Adipocyte (in vitro differentiated cells): ENCODE measurements at regions not wholly inside any gene's neighbourhood (a gene's known extent, or its start where the extent isn't known, plus 50 kb on each side); places are given as distances from the start of the nearest gene placed in this dataset.

ENCODE experiments used
- DNase-seq: peaks from one replicate; pipeline ENCODE4 v3.0.0-alpha.2; 2015; ENCODE audit warnings: low read depth
- H3K27me3 ChIP-seq: replicated peaks from 2 replicates; pipeline ENCODE4 v1.7.0; 2013; ENCODE audit warnings: mild to moderate bottlenecking, low read length, moderate library complexity; ENCODE audit not compliant: control insufficient read depth, insufficient read depth
- H3K36me3 ChIP-seq: 2 replicates; pipeline ENCODE4 v1.7.0; 2013; ENCODE audit warnings: low read length, mild to moderate bottlenecking, moderate library complexity; ENCODE audit not compliant: control insufficient read depth, insufficient read depth, severe bottlenecking
- H3K4me1 ChIP-seq: 2 replicates; pipeline ENCODE4 v1.7.0; 2013; ENCODE audit warnings: mild to moderate bottlenecking, low read length, moderate library complexity; ENCODE audit not compliant: control insufficient read depth, insufficient read depth
- H3K4me3 ChIP-seq: 2 replicates; pipeline ENCODE4 v1.7.0; 2013; ENCODE audit warnings: mild to moderate bottlenecking, low read length, moderate library complexity
- H3K9ac ChIP-seq: 2 replicates; pipeline ENCODE4 v1.7.0; 2013; ENCODE audit warnings: mild to moderate bottlenecking, low read length, moderate library complexity
- H3K9me3 ChIP-seq: 2 replicates; pipeline ENCODE4 v1.7.0; 2013; ENCODE audit warnings: mild to moderate bottlenecking, low read length, moderate library complexity; ENCODE audit not compliant: control insufficient read depth

DNA sequence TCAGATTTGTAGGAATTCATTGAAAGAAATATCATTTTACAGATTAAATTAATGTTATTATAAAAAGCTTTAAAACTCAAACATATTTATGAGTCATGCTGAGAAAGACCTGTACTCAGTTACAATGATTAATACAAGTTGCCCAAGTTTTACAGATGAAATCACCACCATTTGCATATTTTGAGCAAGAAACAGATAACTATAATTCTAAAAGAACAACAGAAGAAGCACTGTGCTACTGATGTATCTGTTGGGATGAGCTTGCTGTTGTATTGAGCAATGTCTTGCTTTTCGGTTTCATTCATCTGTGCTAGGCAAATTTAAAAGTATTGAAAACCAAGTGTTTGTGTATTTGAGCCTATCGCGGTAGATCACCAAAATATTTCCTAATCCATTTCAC is 1589.1 kb upstream of the ZEB2 start:
- H3K27me3 ChIP-seq = no peaks in the 10 kb centered on the region
- H3K9ac ChIP-seq = no peak overlapping the region
- peak; percentile 14 for DNase-seq
- no peak overlapping the region for H3K4me3 ChIP-seq
- H3K36me3 ChIP-seq = no peaks in the 10 kb centered on the region
- no peaks in the 10 kb centered on the region for H3K4me1 ChIP-seq
- no peaks in the 10 kb centered on the region for H3K9me3 ChIP-seq

GRCh38 chr2:146094185-146094584 is 1574.3 kb upstream of the ZEB2 start:
- H3K36me3 ChIP-seq = no peaks in the 10 kb centered on the region
- DNase-seq = no peak
- H3K4me3 ChIP-seq = no peak overlapping the region
- no peak overlapping the region for H3K9ac ChIP-seq
- no peaks in the 10 kb centered on the region for H3K27me3 ChIP-seq
- H3K9me3 ChIP-seq = peaks cover 23% of the 10 kb centered on the region
- no peaks in the 10 kb centered on the region for H3K4me1 ChIP-seq

DNA sequence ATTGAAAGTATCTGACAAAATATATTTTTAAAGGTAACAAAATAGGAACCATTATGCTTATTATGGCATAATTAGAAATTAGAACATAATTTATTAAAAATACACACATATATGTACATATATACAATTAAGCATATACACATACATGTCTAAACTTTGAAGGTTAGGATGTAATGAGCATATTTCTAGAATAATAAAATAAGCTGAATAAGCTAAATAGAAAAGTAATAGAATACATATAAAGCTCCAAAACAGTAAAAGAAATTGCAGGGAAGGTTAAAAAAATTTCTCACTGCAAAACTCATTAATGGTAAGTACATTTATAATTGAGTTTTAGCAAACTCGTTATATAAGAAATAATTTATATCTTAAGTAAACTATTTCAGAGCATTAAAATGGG is 1561.5 kb upstream of the ZEB2 start:
- DNase-seq = no peak
- no peaks in the 10 kb centered on the region for H3K36me3 ChIP-seq
- no peaks in the 10 kb centered on the region for H3K4me1 ChIP-seq
- H3K9me3 ChIP-seq = no peaks in the 10 kb centered on the region
- H3K9ac ChIP-seq = no peak overlapping the region
- H3K4me3 ChIP-seq = no peak overlapping the region
- no peaks in the 10 kb centered on the region for H3K27me3 ChIP-seq

GRCh38 chr2:146080925-146081324 is 1561.0 kb upstream of the ZEB2 start:
- no peak for DNase-seq
- Histone ChIP-seq H3K27me3 (no peaks in the 10 kb centered on the region), H3K9ac (no peak overlapping the region), H3K4me3 (no peak overlapping the region), H3K36me3 (no peaks in the 10 kb centered on the region), H3K9me3 (no peaks in the 10 kb centered on the region), H3K4me1 (no peaks in the 10 kb centered on the region)

GRCh38 chr2:146079216-146079615 is 1559.3 kb upstream of the ZEB2 start:
- Histone ChIP-seq H3K9ac (no peak overlapping the region), H3K4me3 (no peak overlapping the region), H3K9me3 (no peaks in the 10 kb centered on the region), H3K27me3 (no peaks in the 10 kb centered on the region), H3K36me3 (no peaks in the 10 kb centered on the region), H3K4me1 (no peaks in the 10 kb centered on the region)
- peak; percentile 1 for DNase-seq

DNA sequence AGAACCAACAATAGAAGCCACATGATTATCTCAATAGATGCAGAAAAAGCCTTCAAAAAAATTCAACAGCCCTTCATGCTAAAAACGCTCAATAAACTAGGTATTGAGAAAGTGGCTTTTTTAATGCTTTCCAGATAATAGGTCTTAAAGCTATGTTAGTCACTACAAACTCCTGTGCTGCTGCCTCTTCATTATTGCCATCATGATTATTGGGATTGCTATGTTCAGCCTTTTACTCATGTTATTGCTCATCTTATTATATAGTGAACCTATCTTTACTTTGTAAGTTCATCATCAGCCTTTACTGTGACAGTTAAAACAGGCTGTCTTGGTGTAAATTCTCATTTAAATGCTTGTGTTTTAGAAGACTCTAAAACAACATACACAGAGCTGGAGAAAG is 1557.2 kb upstream of the ZEB2 start:
- no peaks in the 10 kb centered on the region for H3K36me3 ChIP-seq
- no peaks in the 10 kb centered on the region for H3K4me1 ChIP-seq
- no peak overlapping the region for H3K4me3 ChIP-seq
- H3K9me3 ChIP-seq = no peaks in the 10 kb centered on the region
- peak; percentile 7 for DNase-seq
- H3K9ac ChIP-seq = no peak overlapping the region
- H3K27me3 ChIP-seq = no peaks in the 10 kb centered on the region

GRCh38 chr2:146068051-146068450 is 1548.1 kb upstream of the ZEB2 start:
- no peak for DNase-seq
- Histone ChIP-seq H3K4me1 (no peaks in the 10 kb centered on the region), H3K9me3 (peaks cover 26% of the 10 kb centered on the region), H3K9ac (no peak overlapping the region), H3K27me3 (no peaks in the 10 kb centered on the region), H3K36me3 (no peaks in the 10 kb centered on the region), H3K4me3 (no peak overlapping the region)

- Histone ChIP-seq H3K4me3 (no peak overlapping the region), H3K36me3 (no peaks in the 10 kb centered on the region), H3K27me3 (no peaks in the 10 kb centered on the region), H3K4me1 (no peaks in the 10 kb centered on the region), H3K9me3 (peaks cover 5% of the 10 kb centered on the region), H3K9ac (no peak overlapping the region)
- no peak for DNase-seq
Observed at GRCh38 chr2:146048141-146048540, 1528.2 kb upstream of the ZEB2 start.

- H3K4me1 ChIP-seq = no peaks in the 10 kb centered on the region
- DNase-seq = no peak
- no peak overlapping the region for H3K9ac ChIP-seq
- H3K4me3 ChIP-seq = no peak overlapping the region
- H3K9me3 ChIP-seq = no peaks in the 10 kb centered on the region
- no peaks in the 10 kb centered on the region for H3K36me3 ChIP-seq
- H3K27me3 ChIP-seq = no peaks in the 10 kb centered on the region
Observed at GRCh38 chr2:146041274-146041910, 1521.5 kb upstream of the ZEB2 start.

DNA sequence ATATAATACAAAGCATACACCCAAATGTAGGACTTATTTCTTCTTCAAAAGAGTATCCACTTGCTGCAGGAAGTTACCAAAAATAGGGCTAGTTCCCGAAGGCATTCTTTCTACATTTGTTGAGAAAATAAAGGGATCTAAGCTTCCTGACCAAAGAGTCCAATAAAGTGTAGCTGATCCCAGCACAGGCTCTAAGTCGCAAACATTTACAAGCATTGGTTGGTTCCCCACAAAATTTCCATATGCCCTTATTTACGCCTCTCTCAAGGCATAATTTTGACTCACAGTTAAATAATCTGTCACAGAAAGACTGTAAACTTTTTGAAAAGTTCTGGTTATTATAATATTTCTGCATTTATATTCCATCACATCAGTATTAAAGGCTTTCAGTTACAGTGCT is 1520.1 kb upstream of the ZEB2 start:
- no peak for DNase-seq
- no peaks in the 10 kb centered on the region for H3K27me3 ChIP-seq
- H3K4me3 ChIP-seq = no peak overlapping the region
- no peaks in the 10 kb centered on the region for H3K9me3 ChIP-seq
- no peak overlapping the region for H3K9ac ChIP-seq
- H3K36me3 ChIP-seq = no peaks in the 10 kb centered on the region
- H3K4me1 ChIP-seq = no peaks in the 10 kb centered on the region

DNA sequence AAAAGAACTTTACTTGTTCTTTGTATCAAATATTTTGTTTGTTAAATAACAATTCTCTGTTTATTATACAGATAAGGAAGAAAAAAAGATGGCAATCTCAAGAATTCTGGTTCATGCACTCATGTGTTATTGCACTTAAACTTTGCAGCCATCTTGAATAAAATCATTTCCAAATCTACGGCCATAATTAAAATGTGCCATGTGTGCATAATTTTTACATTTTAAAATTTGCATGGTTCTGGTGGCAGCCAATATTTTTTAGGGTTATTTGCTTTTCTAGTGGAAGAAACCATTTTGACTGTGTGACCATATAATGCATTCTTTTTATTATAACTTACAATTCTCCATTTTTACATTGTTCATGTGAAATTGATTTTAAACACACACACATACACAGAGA is 1518.1 kb upstream of the ZEB2 start:
- Histone ChIP-seq H3K4me1 (no peaks in the 10 kb centered on the region), H3K9ac (no peak overlapping the region), H3K36me3 (no peaks in the 10 kb centered on the region), H3K9me3 (no peaks in the 10 kb centered on the region), H3K4me3 (no peak overlapping the region), H3K27me3 (no peaks in the 10 kb centered on the region)
- DNase-seq = no peak

DNA sequence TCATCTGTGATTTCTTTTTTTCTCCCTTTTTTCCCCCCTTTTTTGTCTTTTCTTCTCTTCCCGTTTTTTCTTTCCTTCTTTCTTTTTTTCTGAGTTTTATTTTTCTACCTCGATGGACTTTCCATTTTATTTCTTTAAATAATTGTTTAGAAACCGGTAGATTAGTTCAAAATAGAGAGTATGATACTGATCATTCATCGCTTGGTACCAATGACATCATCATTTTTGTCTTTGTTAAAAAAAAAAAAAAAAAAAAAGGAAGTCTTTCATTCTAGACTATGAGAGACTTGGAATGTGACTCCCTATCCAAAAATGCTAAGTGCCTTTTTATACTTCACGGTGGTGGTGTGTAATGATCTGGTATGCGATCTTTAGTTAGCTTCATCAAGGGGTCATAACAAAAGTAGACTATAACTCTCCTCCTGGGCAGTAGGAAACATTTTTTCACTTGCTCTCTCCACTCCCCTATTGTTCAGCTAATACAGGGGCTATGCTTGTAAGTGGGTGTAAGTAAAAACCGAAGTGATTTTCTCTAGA is 1517.5 kb upstream of the ZEB2 start:
- peak; percentile 27 for DNase-seq
- H3K9ac ChIP-seq = no peak overlapping the region

More for the DNA sequence above, 1517.5 kb upstream of the ZEB2 start:
- no peaks in the 10 kb centered on the region for H3K4me1 ChIP-seq
- H3K36me3 ChIP-seq = no peaks in the 10 kb centered on the region
- no peaks in the 10 kb centered on the region for H3K9me3 ChIP-seq
- no peaks in the 10 kb centered on the region for H3K27me3 ChIP-seq
- H3K4me3 ChIP-seq = no peak overlapping the region
